HG03103 (cell line): ENCODE measurements at regions not wholly inside any gene's neighbourhood (a gene's known extent, or its start where the extent isn't known, plus 50 kb on each side); places are given as distances from the start of the nearest gene placed in this dataset.

Source experiments
- ATAC-seq: cut with Tn5 transposase; IDR thresholded peaks from one replicate; pipeline ENCODE4 v1.9.1; 2021; ENCODE audit warnings: low read depth; ENCODE audit not compliant: unreplicated experiment

- no peak for ATAC-seq
These were observed 104.7 kb downstream of the TSN start for GRCh38 chr2:121860033-121860757.

DNA sequence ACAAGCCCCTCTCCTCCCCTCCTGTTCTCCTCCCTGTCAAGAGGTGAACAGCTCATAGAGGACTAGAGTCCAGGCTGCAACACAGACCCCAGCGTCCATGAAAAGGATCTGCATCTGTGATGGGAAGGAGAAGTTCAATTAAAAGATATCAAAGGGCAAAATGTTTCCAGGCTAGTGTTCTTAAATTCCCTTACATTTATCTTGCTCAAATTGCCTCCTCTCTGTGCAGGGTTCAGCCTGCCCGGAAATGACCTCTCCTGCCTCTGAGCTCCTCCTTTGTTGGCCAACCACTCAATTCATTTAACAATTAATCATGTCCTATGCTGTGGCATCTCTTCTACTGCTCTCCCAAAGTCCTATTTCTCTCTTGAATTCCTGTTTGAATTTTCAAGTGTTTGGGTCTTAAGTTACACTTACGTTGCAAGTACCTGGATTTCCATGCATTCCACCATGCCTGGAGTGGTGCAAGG is 105.3 kb downstream of the TSN start:
- no peak for ATAC-seq

DNA sequence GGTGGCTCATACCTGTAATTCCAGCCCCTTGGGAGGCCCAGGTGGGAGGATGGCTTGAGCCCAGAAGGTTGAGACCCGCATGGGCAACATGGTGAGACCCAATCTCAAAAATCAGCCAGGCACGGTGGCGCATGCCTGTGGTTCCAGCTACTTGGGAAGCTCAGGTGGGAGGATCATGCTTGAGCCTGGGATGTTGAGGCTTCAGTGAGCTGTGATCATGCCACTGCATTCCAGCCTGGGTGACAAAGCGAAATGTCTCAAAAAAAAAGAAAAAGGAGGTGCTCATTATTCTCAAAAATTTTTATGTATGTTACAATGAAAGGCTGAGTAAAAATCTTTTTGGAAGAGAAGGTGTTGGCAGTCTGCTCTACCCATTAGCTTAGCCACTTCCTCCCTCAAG is 106.8 kb downstream of the TSN start:
- ATAC-seq: no peak

DNA sequence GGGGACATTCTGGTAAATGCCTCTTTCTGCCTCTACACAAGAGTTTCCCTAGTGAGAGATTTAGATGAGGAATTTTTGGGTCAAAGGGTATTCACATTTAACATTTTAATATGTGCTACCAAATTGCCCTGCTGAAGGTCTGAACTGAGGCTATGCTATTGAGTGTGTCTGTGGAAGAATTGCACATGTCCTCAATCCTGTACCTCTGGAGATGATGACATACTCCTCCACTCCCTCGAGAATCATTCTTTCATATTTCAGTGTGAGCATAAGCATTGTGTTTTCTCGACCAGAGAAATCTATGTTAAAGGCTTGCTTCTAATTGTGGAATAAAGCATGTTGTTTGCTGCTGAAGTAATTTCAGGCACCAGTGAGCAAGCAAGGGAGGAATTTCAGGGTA is 110.5 kb downstream of the TSN start:
- ATAC-seq: no peak

GRCh38 chr2:121866789-121867188 is 111.3 kb downstream of the TSN start:
- no peak for ATAC-seq

- ATAC-seq: no peak
These were observed 113.2 kb downstream of the TSN start for GRCh38 chr2:121868652-121869051.

DNA sequence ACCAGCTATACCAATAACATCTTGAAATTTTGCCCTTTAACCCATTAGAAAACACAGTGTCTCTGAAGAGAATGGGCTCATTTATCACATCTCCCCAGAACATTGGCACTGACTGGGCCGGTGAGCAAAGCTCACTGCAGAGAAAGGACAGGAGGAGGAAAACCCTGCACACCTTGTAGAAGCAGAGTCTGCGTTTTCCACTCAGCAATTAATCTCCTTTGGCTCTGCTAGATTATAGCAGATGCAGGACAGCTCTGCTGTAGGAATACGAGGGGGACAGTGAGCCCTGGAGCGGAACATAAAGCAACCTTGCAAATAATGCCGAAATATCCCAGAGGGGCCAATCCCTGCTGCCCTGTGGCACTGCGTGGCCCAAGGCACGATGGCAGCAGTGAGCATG is 113.9 kb downstream of the TSN start:
- ATAC-seq: no peak

DNA sequence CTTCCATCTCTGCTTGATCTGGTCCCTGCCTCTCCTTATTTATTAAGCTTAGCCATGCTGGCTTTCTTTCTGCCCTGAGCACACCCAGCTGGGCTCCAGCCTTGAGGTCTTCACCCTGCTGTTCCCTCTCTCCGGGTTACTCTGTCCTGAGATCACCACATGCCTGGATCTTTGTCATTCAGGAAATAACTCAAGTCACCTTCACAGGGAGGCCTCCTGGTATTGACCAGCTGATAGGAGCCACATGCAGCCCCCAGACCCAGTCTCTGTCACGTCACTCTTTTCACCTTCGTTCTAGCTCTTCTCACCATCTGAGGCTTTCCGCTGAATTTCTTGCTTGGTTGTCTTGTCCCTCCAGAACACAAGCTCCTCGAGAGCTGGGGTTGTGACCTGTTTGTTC is 114.4 kb downstream of the TSN start:
- ATAC-seq: no peak

- no peak for ATAC-seq
These were observed 117.2 kb downstream of the TSN start for GRCh38 chr2:121872651-121873050.

DNA sequence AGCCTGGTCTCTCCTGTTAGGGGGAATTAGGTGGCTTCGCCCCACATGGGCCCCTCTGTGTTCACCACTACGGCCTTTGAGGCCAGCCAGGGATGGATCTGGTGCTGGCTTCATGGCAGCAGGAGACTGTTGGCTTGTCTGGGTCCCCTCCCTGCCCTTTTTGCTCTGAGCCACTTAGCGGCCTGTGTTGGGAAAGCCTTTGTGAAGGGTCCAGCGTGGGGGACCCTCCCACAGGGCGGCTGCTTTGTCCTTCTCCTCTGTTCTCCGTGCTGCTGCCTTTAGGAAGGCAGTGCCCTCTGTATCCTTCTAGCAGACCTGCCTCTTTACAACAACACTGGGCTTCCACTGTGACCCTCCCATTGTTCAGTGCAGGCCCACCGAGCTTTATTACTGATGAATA is 118.4 kb downstream of the TSN start:
- no peak for ATAC-seq

DNA sequence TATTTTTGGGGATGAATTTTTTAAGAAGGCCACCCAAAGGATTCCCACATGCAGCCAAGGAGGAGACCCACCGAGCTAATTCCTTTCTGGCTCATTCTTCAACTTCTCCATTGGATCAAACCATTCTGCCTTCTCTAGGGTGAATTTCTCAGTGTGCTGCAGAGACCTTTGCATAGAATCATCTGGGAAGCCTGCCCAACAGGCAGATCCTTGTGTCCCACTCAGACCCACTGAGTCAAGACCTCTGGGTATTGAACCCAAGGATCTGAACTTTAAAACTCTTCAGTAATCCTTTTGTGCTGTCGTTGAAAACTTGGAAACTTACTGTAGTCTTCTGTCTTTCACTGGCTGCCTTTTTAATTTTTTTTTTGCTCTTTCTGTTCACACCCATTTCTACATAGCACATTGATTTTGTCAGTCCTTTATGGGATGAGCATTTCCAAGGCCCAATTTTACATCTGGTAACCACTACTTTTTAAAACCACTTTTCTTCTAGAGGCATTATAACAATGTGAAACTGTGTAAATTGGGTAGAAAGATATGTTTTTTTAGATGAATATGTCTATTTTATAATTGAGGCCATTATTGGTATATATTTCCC is 120.2 kb downstream of the TSN start:
- no peak for ATAC-seq

DNA sequence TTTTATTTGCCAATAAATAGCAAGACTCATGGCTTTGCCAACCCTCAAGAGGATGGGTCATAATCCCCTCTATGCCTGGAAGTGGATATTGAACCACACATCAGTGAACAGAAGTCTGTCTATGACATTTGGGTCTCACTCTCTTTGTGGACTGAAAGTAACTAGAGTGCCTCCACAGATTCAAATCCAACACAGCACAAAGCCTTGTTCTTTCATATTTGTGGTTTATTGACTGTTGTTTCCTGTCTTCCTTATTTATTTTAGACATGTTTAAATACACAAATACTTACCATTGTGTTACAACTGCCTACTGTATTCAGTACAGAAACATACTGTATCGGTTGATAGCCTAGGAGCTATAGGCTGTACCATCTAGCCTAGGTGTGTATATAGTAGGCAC is 121.9 kb downstream of the TSN start:
- no peak for ATAC-seq

DNA sequence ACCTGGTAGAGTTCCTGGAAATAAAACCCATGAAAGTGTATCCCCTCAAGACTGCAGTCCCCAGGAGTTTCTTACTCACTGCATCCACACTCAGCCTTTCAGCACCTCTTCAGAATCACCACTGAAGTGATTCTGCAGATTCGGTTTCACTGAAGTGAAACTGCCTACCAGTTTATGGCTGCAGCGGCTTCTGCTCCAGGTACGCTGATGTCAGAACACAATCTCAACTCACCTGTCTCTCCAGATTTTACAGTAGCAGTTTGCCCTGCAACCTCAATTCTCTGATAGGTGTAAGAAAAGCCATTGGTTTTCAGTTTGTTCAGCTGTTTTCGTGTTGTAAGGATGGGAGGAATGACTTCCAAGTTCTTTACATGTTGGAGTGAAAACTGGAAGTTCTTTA is 124.8 kb downstream of the TSN start:
- no peak for ATAC-seq

- no peak for ATAC-seq
These were observed 125.6 kb downstream of the TSN start for GRCh38 chr2:121881038-121881437.

GRCh38 chr2:121881950-121882349 is 126.5 kb downstream of the TSN start:
- ATAC-seq: no peak

DNA sequence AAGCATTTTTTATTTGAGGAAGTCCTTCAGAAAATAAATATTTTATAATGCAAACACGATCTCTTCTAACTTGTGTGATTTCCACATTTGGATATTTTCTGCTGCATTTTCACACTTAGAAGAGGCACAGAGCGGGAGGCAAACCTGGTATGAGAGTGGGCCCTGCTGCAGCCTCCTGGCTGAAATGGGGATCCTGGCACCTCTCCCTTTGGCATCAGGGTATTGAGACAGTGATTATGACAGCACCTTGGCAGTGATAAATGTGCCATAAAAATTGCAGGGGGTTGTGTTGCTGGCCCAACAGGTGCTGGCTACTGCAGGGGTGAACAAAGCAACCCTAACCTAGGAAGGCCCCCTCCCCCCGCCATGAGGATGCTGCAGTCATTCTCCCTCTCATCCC is 128.6 kb downstream of the TSN start:
- no peak for ATAC-seq

DNA sequence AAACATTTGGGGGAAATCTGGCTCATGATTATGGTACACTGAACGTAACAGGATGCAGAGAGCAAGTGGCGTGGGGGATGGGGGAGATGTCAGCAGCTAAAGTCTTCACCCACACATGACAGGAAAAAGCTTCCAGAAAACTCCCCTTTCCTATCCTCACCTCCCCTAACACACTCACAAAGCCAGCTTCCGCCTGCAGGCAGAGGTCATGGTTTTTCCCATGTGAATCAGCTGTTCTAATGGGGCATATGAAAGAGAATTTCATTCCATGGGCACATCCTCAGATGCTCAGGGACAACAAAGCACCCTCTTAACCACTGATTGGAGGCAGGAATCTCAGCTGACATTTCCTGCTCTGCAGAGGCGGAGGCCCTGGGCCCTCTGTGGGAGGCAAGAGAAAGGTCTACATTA is 129.1 kb downstream of the TSN start:
- ATAC-seq: no peak

GRCh38 chr2:121886059-121886458 is 130.6 kb downstream of the TSN start:
- no peak for ATAC-seq

DNA sequence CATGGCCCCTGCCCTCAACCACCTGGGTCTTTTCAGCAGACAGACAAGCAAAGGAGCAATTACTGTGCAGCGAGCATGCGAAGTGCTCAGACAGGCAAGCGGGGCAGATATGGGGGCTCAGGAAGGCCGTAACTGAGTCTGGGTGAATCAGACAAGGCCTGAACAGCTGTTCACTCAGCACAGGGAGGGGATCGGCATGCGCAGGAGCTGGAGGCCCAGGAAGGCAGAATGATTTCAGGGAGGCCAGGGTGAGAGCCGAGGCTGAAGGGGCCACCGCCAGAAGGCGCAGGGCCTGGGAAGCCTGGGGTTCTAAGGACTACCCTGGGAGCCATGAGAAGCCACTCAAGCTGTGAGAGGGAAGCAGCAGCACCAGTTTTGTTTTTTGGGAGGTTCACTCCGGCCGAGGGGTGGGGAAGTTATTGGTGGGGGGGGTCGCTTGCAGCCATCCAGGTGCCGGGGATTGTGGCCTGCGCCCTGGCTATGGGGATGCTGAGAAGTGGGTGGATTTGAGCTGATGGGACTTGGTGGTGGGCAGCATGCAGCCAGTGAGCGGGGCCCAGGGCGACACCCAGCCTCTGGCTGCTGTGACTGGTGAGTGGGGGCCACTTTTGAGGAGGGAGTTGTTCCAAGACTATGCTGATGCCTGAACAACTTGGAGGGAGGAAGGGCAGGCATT is 132.2 kb downstream of the TSN start:
- ATAC-seq: no peak

DNA sequence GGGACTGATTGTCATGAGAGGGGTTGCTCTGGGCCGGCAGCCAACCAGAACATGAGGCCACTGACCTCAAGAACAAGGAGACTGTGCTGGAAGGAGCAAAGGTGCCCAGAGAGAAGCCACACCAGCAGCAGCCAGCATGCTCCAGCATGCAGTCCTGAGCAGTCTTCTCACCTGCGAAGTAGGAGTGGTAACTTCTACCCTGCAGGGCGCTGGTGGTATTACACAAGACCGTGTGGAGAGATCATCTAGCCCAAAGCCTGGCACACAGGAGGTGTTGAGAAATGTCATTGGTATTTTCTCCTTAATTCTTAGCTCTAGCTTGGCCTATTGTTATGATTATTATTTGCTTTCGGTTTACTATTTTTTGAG is 132.7 kb downstream of the TSN start:
- no peak for ATAC-seq

DNA sequence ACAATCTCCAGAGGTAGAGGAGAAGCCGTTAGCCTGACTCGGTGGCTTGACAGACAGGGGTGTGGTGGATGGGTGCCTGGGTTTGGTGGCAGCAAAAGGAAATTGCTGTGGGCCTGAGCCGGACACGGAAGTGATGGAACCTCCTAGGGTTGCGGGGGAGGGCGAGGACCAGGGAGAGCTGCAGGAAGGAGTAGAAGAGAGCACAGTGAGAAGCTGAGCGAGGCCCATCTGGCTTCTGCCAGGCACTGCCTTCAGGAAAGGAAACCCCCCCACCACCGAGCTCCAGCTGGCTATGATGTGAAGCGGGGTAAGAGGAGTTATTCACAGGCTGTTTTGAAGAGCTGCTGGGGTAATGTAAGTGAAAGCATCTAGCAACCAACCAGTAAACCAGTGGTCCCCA is 134.6 kb downstream of the TSN start:
- ATAC-seq: no peak
